SU-DHL-6 (cell line): ENCODE measurements at regions not wholly inside any gene's neighbourhood (a gene's known extent, or its start where the extent isn't known, plus 50 kb on each side); places are given as distances from the start of the nearest gene placed in this dataset.

ENCODE experiments used
- H2AFZ ChIP-seq: fragments of 200-600 bp; sonication (generic); 2 replicates; pipeline ENCODE4 v1.6.1; 2014; ENCODE audit warnings: low read depth, mild to moderate bottlenecking, moderate library complexity, mixed read lengths, antibody characterized with exemption, low read length; ENCODE audit not compliant: severe bottlenecking
- H3F3A ChIP-seq: fragments of 200-600 bp; shearing (Covaris generic); 2 replicates; pipeline ENCODE4 v1.6.0; 2016; ENCODE audit warnings: antibody characterized with exemption, mild to moderate bottlenecking; ENCODE audit not compliant: insufficient read depth
- H3K27ac ChIP-seq: fragments of 200-600 bp; sonication (generic); 2 replicates; pipeline ENCODE4 v1.5.1; 2016; ENCODE audit warnings: low read depth, mild to moderate bottlenecking, low read length, moderate library complexity, mixed read lengths
- H3K27me3 ChIP-seq: fragments of 200-600 bp; sonication (generic), shearing (Covaris generic); 2 replicates; pipeline ENCODE4 v1.6.0; 2014; ENCODE audit warnings: mild to moderate bottlenecking, low read length
- H3K36me3 ChIP-seq: fragments of 200-600 bp; sonication (generic); 2 replicates; pipeline ENCODE4 v1.6.1; 2014; ENCODE audit warnings: mild to moderate bottlenecking, low read length, mixed read lengths
- H3K4me2 ChIP-seq: fragments of 300-600, 200-600 bp; shearing (Covaris generic), sonication (generic); 2 replicates; pipeline ENCODE4 v1.6.0; 2014; ENCODE audit warnings: low read length, low read depth, mild to moderate bottlenecking; ENCODE audit not compliant: poor library complexity, severe bottlenecking
- H3K4me3 ChIP-seq: fragments of 200-600 bp; sonication (generic); 2 replicates; pipeline ENCODE4 v1.5.1; 2014; ENCODE audit warnings: antibody characterized with exemption, low read length, mild to moderate bottlenecking, mixed read lengths; ENCODE audit not compliant: insufficient read depth, poor library complexity, severe bottlenecking
- H3K79me2 ChIP-seq: fragments of 200-600 bp; sonication (generic); 2 replicates; pipeline ENCODE4 v1.6.1; 2014; ENCODE audit warnings: mild to moderate bottlenecking, low read length, moderate library complexity; ENCODE audit not compliant: insufficient read depth
- H3K9ac ChIP-seq: fragments of 200-600 bp; sonication (generic); 2 replicates; pipeline ENCODE4 v1.7.0; 2014; ENCODE audit warnings: mild to moderate bottlenecking, low read length
- H3K9me2 ChIP-seq: fragments of 200-600 bp; sonication (generic); replicated peaks from 2 replicates; pipeline ENCODE4 v1.6.1; 2014; ENCODE audit warnings: low read length; ENCODE audit not compliant: insufficient read depth
- H3K9me3 ChIP-seq: fragments of 200-600 bp; sonication (generic); 2 replicates; pipeline ENCODE4 v1.6.1; 2014; ENCODE audit warnings: low read length, mixed read lengths; ENCODE audit not compliant: insufficient read depth
- H4K20me1 ChIP-seq: fragments of 200-600 bp; sonication (generic); 2 replicates; pipeline ENCODE4 v1.6.1; 2014; ENCODE audit warnings: low read depth, mild to moderate bottlenecking, antibody characterized with exemption, low read length, moderate library complexity, mixed read lengths
- EZH2phosphoT487 ChIP-seq: fragments of 200-600 bp; sonication (generic), shearing (Covaris generic); conservative IDR thresholded peaks from 2 replicates; pipeline ENCODE4 v1.6.1; 2018; ENCODE audit warnings: mild to moderate bottlenecking, antibody characterized with exemption, low read length, moderate library complexity, mixed read lengths
- TF ChIP-seq, protein P1 (sequence below): fragments of 200-600 bp; sonication (generic); IDR thresholded peaks from one replicate; pipeline ENCODE4 v1.5.1; 2017; ENCODE audit warnings: antibody characterized with exemption, mild to moderate bottlenecking, low read length, moderate library complexity; ENCODE audit not compliant: insufficient read depth, poor library complexity, severe bottlenecking

- Histone ChIP-seq H3K27ac (no peak overlapping the region), H3F3A (no peaks in the 10 kb centered on the region), H3K9me2 (no peaks in the 10 kb centered on the region), H2AFZ (no peak overlapping the region), H3K9ac (no peak overlapping the region), H3K27me3 (no peaks in the 10 kb centered on the region), H3K36me3 (no peaks in the 10 kb centered on the region), H3K4me2 (no peak overlapping the region), H3K4me3 (no peak overlapping the region), H3K9me3 (no peaks in the 10 kb centered on the region), H4K20me1 (no peaks in the 10 kb centered on the region), H3K79me2 (no peaks in the 10 kb centered on the region)
- TF ChIP-seq, protein P1, sequence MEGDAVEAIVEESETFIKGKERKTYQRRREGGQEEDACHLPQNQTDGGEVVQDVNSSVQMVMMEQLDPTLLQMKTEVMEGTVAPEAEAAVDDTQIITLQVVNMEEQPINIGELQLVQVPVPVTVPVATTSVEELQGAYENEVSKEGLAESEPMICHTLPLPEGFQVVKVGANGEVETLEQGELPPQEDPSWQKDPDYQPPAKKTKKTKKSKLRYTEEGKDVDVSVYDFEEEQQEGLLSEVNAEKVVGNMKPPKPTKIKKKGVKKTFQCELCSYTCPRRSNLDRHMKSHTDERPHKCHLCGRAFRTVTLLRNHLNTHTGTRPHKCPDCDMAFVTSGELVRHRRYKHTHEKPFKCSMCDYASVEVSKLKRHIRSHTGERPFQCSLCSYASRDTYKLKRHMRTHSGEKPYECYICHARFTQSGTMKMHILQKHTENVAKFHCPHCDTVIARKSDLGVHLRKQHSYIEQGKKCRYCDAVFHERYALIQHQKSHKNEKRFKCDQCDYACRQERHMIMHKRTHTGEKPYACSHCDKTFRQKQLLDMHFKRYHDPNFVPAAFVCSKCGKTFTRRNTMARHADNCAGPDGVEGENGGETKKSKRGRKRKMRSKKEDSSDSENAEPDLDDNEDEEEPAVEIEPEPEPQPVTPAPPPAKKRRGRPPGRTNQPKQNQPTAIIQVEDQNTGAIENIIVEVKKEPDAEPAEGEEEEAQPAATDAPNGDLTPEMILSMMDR = no peak
Observed at GRCh38 chr6:81384921-81385320, 367.6 kb downstream of the TENT5A start.

GRCh38 chr6:81383472-81383871, 369.0 kb downstream of the TENT5A start:
- Histone ChIP-seq H3K4me3 (no peak overlapping the region), H3K9me3 (no peaks in the 10 kb centered on the region), H3K9me2 (no peaks in the 10 kb centered on the region), H3K4me2 (no peak overlapping the region), H3K27me3 (no peaks in the 10 kb centered on the region), H3K79me2 (no peaks in the 10 kb centered on the region), H3K27ac (no peak overlapping the region), H3K36me3 (no peaks in the 10 kb centered on the region), H4K20me1 (no peaks in the 10 kb centered on the region), H3K9ac (no peak overlapping the region), H2AFZ (no peak overlapping the region), H3F3A (no peaks in the 10 kb centered on the region)
- no peak for TF ChIP-seq EZH2phosphoT487
- TF ChIP-seq, protein P1 = no peak

- H3K36me3 ChIP-seq = no peaks in the 10 kb centered on the region
- H3K9me3 ChIP-seq = no peaks in the 10 kb centered on the region
- no peaks in the 10 kb centered on the region for H3K9me2 ChIP-seq
- H3K27me3 ChIP-seq = no peaks in the 10 kb centered on the region
- H3K27ac ChIP-seq = no peak overlapping the region
- no peak overlapping the region for H3K4me2 ChIP-seq
- no peak overlapping the region for H3K4me3 ChIP-seq
- no peaks in the 10 kb centered on the region for H4K20me1 ChIP-seq
- no peaks in the 10 kb centered on the region for H3F3A ChIP-seq
- H2AFZ ChIP-seq = no peak overlapping the region
- no peaks in the 10 kb centered on the region for H3K79me2 ChIP-seq
- TF ChIP-seq, protein P1 = no peak
- no peak for TF ChIP-seq EZH2phosphoT487
- H3K9ac ChIP-seq = no peak overlapping the region
Observed at GRCh38 chr6:81382852-81383251, 369.6 kb downstream of the TENT5A start.
